Activated CD4-positive, alpha-beta T cell treated with anti-CD3 and anti-CD28 coated beads, Interleukin-10, Interleukin-2, amounts not matched to agents 100 ng/mL and 50 ng/mL, durations not matched to agents 16 hours and 8 hours (primary cell): ENCODE measurements at regions not wholly inside any gene's neighbourhood (a gene's known extent, or its start where the extent isn't known, plus 50 kb on each side); places are given as distances from the start of the nearest gene placed in this dataset.
A peak's percentile ranks its signal among the peaks of the same experiment; 100 is the strongest.
"Not testable (repeated sequence)": the region's sequence is repeated elsewhere in the genome, so short reads cannot be mapped to it uniquely, and the experiment has no call there.

Experiments
- DNase-seq: peaks from one replicate; pipeline ENCODE4 v3.0.0-alpha.2; 2020

DNA sequence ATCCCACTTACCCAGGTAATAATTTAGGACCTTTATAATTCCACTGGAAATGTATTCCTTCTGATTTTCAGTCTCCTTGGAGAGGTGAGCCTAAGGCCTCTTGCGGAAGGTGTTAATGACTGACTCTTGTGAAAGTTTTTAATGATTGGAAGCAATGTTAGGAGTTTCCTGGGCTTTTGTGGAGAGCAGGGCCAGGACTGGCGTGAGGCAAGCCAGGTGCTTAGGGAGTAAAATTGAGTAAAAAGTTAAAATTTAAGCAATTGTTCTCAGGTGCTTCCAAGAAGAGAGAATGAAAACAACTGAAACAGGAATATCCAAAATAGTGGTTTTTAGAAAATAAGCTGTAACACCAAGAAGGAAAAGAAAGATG, 130.6 kb upstream of the TGFBR2 start:
- DNase-seq, result no peak

GRCh38 chr3:30476368-30477084, 129.9 kb upstream of the TGFBR2 start:
- DNase-seq, result peak; percentile 52

DNA sequence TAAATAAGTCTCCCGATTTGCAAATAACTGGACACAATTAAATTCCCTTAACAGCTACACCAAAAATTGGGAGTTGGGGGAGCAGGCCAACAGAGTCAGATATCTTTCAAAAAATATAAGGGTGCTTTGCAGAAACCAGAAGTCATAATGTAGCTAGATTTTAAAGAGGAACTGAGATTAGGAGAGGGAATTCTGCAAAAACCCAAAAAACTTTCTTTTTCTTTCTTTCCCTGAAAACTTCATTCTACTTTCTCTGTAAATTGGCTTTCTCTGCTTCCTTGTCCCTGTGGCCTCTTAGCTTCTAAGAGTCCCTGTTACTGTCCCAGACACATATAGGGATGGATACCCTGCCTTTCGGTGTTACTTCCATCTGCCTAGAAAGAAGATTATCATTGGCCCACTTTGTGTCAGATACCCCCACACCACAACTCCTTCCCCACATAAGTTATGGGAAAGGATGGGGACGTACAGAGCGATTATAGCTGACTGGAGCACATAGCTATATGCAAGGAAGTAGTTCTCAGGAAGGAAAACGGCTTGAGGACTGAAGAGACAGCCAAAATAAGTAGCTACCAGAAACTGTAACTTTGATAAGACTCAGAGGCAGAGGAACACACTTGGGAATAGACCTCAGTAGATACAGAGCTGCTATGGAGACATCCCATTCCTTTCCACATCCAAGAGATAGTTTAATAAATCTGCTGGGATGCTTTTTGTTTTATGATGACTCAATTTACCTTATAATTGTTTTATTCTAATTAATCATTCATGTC, 129.1 kb upstream of the TGFBR2 start:
- DNase-seq, result no peak

GRCh38 chr3:30479737-30480136, 126.7 kb upstream of the TGFBR2 start:
- DNase-seq, result not testable (repeated sequence)

DNA sequence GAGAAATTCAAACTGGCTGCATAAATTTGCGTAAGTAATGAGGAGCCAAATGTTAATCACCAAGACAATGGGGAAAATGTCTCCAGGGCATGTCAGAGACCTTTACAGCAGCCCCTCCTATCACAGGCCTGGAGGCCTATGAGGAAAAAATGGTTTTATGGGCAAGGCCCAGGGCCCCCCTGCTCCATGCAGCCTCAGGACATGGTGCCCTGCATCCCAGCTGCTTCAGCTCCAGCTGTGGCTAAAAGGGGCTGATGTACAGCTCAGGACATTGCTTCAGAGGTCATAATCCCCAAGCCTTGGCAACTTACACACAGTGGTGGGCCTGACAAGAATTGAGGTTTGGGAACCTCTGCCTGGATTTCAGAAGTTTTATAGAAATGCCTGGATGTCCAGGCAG, 126.2 kb upstream of the TGFBR2 start:
- not testable (repeated sequence) for DNase-seq

- no peak for DNase-seq
These were observed 125.8 kb upstream of the TGFBR2 start for GRCh38 chr3:30480587-30480986.

DNA sequence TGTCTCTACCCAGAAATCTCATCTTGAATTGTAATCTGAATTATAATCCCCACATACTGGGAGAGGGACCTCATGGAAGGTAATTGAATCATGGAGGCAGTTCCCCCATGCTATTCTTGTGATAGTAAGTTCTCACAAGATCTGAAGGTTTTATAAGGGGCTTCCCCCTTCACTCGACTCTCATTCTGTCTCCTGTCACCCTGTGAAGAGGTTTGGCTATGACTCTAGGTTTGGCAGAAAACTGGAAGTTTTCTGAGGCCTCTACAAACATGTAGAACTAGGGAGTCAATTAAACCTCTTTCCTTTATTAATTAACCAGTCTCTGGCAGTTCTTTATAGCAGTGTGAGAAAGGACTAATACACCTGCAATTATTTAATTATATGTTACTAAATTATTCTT, 125.2 kb upstream of the TGFBR2 start:
- no peak for DNase-seq

DNA sequence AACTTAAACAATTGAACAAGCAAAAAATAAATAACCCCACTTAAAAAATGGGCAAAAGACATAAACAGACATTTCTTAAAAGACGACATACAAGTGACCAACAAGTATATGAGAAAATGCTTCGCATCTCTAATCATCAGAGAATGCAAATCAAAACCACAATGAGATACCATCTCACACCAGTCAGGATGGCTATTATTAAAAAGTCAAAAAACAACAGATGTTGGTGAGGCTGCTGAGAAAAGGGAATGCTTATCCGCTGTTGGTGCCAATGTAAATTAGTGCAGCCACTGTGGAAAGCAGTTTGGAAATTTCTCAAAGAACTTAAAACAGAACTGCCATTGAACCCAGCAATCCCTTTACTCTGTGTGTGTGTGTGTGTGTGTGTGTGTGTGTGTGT, 122.2 kb upstream of the TGFBR2 start:
- not testable (repeated sequence) for DNase-seq

GRCh38 chr3:30486368-30486767, 120.0 kb upstream of the TGFBR2 start:
- no peak for DNase-seq

- no peak for DNase-seq
These were observed 118.2 kb upstream of the TGFBR2 start for GRCh38 chr3:30488070-30488756.

DNA sequence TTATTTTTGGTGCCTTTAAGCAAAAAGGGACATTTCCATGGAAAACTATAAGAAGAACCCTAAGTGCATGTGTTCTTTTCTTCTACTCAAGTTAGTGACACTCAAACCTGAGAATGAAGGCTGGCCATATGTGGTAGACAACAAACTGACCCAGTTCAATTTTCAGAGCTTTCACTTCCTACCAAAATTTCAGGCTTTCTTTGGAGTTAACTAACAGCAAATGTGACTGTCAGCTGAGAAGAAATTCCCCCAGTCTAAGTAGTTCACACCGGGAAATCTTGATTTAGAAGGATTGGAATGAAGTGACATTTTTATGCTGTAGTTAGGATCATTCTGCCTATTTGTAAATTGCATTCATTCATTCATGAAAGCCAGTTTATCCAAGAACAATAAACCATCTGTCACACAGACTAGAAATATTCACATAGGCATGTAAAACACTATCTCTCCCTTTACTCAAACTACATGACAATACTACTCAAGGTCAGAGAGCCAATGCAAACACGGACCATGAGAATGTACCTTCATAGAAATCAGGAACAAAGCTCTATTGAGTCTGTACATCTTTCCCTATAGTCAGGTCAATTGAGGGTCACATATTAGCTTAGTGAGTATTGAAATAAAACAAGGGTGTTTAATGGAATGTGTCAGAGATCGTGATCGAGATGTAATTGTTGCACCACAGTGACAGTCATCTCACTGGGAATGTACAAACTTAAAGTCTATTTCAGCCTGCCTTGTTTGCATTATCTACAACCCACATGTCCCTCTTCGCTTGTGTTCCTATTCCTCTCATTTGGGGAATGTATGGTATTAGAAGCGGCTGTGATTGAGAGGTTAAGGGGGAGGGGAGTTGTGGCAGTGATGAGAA, 113.8 kb upstream of the TGFBR2 start:
- no peak for DNase-seq

GRCh38 chr3:30493911-30494311, 112.5 kb upstream of the TGFBR2 start:
- DNase-seq, result no peak

- no peak for DNase-seq
These were observed 111.0 kb upstream of the TGFBR2 start for GRCh38 chr3:30495172-30496065.

- DNase-seq, result no peak
These were observed 110.1 kb upstream of the TGFBR2 start for GRCh38 chr3:30496066-30496966.

- DNase-seq, result no peak
These were observed 107.8 kb upstream of the TGFBR2 start for GRCh38 chr3:30498587-30498967.

DNA sequence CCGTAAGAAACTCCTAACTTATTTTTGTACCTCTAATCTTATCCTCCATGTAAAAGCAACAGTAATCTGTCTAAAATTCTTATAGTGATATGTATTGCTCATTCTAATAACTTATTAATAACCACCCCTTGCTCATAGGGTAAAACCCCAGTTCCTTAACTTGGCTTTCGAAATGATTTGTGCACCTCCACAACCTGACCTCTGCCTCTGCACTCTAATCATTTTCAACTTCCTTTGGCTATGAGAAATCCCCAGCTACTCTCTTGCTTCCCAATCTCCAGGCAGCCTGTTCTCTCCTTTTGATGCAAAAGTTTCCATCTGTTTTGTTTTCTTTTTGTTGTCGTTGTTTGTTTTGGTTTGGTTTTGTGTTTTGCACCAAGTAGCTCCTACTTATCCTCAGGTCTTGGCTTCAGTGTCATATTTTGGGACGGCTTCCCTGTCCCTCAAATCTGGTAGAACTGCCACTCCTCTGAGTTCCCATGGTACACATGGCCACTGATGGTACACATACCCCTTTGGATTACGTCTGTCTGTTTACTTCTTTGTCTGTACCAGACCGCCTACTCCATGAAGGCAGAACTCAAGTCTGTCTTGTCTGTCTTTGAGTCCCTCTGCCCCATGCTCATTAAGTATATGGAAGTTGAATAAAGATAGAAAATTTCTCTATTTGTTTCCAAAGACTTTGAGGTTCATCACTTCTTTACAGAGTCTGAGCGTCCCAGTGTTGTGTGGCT, 105.6 kb upstream of the TGFBR2 start:
- DNase-seq, result peak; percentile 83

DNA sequence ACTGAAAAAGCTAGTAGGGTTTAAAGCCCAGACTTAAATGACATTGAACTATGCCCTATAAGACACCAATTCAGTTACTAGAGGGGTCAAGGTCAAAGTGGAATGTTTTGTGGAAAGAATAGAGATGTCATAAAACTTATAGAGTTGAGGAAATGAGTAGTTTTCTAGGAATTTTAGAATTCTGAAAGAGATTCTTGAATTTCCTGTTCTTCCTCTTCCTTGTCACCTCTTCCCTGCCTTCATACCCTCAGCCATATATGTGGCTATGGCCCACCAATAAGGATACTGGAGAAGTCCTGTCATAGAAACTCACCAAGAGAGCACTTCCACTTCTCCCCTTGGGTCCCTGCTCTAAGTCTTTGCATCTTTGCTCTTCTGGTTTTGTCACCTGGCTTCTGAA, 104.9 kb upstream of the TGFBR2 start:
- DNase-seq, result no peak

- DNase-seq, result no peak
These were observed 104.2 kb upstream of the TGFBR2 start for GRCh38 chr3:30502051-30502741.

- peak; percentile 50 for DNase-seq
These were observed 103.7 kb upstream of the TGFBR2 start for GRCh38 chr3:30502742-30503073.

DNA sequence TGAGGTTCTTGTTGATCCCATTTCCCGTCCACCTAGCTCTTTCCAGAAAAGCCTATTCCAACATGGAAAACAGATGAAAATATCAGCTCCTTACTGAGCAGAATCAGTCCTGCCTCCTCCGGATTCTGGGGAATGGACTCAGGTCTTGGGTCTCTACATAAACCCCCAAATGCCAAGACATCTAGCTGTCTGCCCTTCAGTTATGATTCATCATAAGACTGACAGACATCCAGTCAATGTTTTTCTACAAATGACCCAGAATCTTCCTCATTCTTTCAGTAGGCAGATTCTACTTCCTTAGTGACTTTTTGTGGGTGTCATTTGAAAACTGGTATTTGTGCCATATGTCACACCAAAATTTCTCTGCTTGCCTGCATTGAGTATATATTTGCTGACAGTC, 103.0 kb upstream of the TGFBR2 start:
- DNase-seq, result peak; percentile 60
